GM23248 (cell line): ENCODE measurements at regions not wholly inside any gene's neighbourhood (a gene's known extent, or its start where the extent isn't known, plus 50 kb on each side); places are given as distances from the start of the nearest gene placed in this dataset.

Experiments
- EZH2 ChIP-seq: fragments of 200-600 bp; sonication (generic); IDR thresholded peaks from 2 replicates; pipeline ENCODE4 v1.6.1; 2018; ENCODE audit warnings: antibody characterized with exemption, mild to moderate bottlenecking; ENCODE audit not compliant: insufficient read depth, poor library complexity, severe bottlenecking
- EZH2phosphoT487 ChIP-seq: fragments of 200-600 bp; sonication (generic); IDR thresholded peaks from 2 replicates; pipeline ENCODE4 v1.6.1; 2018; ENCODE audit warnings: antibody characterized with exemption, moderate library complexity, mild to moderate bottlenecking, low read depth; ENCODE audit not compliant: insufficient read depth

DNA sequence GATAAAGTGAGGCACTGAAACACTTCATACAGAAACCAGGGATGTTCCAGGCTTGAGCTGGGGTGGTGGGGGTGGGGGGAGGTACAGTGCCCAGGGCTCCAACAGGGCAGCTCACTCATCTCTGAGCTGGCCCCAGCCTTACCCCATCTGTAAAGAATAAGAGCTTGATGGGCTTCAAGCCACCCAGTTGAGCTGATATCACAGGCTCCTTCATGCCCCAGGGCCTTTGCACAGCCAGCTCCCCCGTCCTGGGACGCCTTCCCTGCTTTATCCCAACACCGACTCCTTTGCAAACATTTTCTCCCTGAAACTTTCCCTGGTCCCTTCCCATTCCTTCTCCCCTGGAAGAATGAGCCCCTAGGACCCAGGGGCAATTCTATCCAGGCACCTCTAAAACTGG is 261.7 kb downstream of the PARN start:
- TF ChIP-seq EZH2phosphoT487, result no peak
- no peak for TF ChIP-seq EZH2
